ENCODE measurements at regions not wholly inside any gene's neighbourhood (a gene's known extent, or its start where the extent isn't known, plus 50 kb on each side); places are given as distances from the start of the nearest gene placed in this dataset.

DNA sequence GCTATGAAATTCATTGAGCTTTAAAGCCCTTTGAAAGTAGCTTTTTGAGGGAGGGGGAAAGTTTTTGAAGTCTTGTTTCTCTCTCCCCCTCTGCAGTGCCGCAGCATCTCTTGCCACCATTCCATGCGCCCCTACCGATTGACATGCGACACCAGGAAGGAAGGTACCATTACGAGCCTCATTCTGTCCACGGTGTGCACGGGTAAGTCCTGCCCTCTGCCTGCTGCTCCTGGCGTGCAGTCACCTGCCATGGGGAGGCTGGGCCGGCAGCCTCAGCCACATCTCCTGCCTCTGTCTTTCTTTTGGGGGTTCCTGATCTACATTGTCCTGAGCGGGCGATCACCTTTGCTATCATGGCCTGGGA lies 191.6 kb downstream of the GLI2 start:
- Mint-ChIP-seq H3K27me3 (no peaks in the 10 kb centered on the region), H3K4me3 (no peak overlapping the region), H3K36me3 (ENCODE audit: low read depth) (no peaks in the 10 kb centered on the region), H3K9me3 (no peaks in the 10 kb centered on the region), H3K27ac (no peak overlapping the region), H3K4me1 (no peaks in the 10 kb centered on the region)
- intact Hi-C loops (cut with micrococcal nuclease), result no loop called here
- DNase-seq, result no peak

DNA sequence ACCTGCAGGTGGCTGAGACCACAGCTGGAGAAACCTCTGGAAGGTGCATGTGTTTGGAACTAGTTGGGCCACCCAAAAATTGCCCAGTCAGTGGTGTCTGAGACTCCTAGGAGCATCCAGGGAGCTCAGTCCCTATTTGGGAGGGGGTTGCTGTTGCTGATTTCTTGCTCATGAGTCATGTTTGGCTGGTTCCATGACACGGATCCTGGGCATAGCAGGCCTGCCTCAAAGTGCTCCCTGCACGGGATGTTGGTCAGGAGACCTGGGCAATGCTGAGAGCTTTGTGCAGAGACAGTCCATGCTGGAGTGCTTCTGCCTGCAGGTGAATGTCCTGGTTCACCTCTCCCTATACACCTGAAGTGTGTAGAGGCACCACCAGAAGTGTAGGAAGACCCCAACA lies 194.2 kb downstream of the GLI2 start:
- DNase-seq, result no peak
- no peaks in the 10 kb centered on the region for H3K9me3 Mint-ChIP-seq
- intact Hi-C loops (cut with micrococcal nuclease), result no loop called here
- no peaks in the 10 kb centered on the region for H3K4me1 Mint-ChIP-seq
- no peak overlapping the region for H3K4me3 Mint-ChIP-seq
- no peak overlapping the region for H3K27ac Mint-ChIP-seq
- no peaks in the 10 kb centered on the region for H3K36me3 Mint-ChIP-seq (ENCODE audit: low read depth)
- no peaks in the 10 kb centered on the region for H3K27me3 Mint-ChIP-seq

DNA sequence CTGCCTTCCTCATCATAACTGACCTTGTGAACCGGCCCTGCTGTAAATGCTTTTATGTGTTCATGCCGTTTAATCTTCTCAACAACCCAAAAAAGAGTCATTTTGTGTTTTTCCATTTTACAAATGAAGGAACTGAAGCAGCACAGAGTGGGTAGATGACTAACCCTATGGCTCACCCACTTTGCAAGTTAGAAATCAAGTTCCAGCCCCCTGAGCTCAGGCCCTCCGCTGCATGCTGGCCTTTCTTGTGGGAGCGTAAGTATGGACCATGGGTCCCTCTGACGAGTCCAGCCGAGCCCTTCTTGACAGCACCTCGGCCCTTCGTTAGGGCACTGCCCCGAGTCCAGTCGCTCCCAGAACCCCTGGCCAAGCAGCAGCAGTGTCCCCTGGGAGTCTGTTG lies 194.6 kb downstream of the GLI2 start:
- intact Hi-C loops (cut with micrococcal nuclease), result no loop called here
- H3K4me3 Mint-ChIP-seq, result no peak overlapping the region
- no peaks in the 10 kb centered on the region for H3K36me3 Mint-ChIP-seq (ENCODE audit: low read depth)
- H3K27ac Mint-ChIP-seq, result no peak overlapping the region
- H3K4me1 Mint-ChIP-seq, result no peaks in the 10 kb centered on the region
- H3K9me3 Mint-ChIP-seq, result no peaks in the 10 kb centered on the region
- H3K27me3 Mint-ChIP-seq, result no peaks in the 10 kb centered on the region
- no peak for DNase-seq

DNA sequence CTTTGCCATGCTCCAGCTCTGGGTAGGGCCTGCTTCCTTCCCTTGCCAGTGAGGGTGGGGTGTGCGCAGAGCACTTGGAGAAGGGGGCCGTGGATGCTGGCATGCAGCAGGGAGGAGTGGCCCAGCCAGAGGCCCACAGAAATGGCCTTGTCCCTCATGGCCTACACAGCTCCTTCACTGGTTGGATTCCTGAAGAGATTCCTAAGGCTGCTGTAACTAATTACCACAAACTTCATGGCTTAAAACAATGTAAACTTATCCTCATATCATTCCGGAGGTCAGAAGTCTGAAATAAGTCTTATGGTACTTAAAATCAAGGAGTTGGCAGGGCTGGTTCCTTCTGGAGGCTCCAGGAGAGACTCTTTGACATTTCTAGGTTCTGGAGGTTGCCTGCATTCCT lies 195.2 kb downstream of the GLI2 start:
- Mint-ChIP-seq H3K27me3 (no peaks in the 10 kb centered on the region), H3K4me1 (no peaks in the 10 kb centered on the region), H3K27ac (no peak overlapping the region), H3K4me3 (no peak overlapping the region), H3K36me3 (ENCODE audit: low read depth) (no peaks in the 10 kb centered on the region), H3K9me3 (no peaks in the 10 kb centered on the region)
- DNase-seq, result no peak
- intact Hi-C loops (cut with micrococcal nuclease), result no loop called here

DNA sequence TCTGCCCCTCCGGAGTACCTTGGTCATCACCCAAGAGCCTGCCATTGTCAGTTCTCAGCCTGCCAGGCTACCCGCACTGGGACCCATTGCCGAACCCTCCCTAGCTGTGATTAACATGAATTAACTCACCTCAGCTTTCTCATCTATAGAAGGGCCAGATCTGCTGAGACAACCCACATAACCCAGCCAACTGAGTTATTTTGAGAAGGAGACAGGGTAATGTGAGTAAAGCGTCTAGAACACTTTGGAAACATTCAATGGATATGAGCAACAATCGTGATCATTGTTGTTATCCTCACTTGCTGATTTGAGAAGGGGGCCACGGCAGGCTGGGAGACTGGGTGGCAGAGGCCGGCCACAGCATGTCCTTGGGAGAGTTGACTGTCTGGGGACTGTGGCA lies 196.8 kb downstream of the GLI2 start:
- no peak for DNase-seq
- Mint-ChIP-seq H3K27ac (no peak overlapping the region), H3K4me1 (no peaks in the 10 kb centered on the region), H3K27me3 (no peaks in the 10 kb centered on the region), H3K36me3 (ENCODE audit: low read depth) (no peaks in the 10 kb centered on the region), H3K4me3 (no peak overlapping the region), H3K9me3 (no peaks in the 10 kb centered on the region)
- intact Hi-C loops (cut with micrococcal nuclease), result no loop called here

DNA sequence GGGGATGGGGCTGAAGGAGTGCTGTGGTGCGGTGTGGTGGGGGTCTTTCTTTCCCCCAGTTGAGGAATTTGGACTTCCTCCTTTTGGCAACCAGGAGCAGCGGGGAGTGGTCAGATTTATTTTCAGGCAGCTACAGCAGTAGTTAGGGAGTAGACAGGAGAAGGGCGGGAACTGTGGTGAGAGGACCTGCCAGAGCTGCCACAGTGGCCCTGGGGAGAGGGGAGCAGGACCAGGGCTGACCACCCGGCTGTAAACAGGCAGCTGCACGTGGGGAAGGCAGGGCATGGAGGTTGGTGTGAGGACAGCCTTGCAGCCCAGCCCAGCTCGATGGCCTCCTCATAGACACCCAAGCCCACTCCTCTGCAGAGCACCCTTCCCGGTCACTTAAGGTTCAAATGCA lies 197.2 kb downstream of the GLI2 start:
- Mint-ChIP-seq H3K4me3 (no peak overlapping the region), H3K27ac (no peak overlapping the region), H3K9me3 (no peaks in the 10 kb centered on the region), H3K36me3 (ENCODE audit: low read depth) (no peaks in the 10 kb centered on the region), H3K4me1 (no peaks in the 10 kb centered on the region), H3K27me3 (no peaks in the 10 kb centered on the region)
- no peak for DNase-seq
- intact Hi-C loops (cut with micrococcal nuclease), result no loop called here

DNA sequence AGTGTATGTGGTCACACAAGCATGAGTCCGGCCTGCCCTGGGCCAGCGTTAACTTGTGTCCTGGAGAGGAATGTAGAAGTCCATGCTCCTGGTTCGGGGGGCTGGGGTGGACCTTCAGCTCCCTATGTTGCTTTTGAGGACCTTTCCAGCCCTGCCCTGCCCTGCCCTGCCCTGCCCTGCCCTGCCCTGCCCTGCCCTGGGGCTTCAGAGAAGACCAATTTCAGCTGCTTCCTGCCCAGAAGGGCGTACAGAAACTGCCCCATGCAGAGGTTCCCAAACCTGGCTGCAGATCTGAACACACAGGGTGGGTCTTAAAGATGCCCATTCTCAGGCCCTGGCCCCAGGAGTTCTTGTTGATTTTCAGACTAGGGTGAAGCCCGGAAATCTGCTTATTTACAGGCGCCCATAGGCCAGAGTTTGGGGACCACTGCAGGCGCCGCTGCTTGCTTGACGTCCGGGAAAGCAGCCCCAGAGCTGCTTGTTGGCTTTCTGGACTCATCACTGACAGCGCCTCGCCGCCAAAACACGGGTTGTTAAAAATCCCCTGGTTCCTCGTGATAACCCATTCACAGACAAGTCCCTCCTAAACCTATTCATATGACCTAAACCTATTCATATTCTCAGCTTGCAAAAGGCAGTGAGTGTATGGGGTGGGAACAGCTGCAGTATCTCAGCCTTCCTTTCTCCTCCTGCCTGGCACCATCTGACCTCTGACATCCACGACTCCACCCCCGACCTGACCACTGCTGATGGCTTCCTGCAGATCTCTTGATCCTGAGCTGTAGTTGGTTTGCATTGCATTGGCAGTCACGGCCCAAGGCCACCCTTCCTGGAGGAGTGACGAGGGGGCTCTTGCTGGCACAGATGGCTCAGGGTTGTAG lies 198.3 kb downstream of the GLI2 start:
- no peak for DNase-seq
- H3K36me3 Mint-ChIP-seq (ENCODE audit: low read depth), result no peaks in the 10 kb centered on the region
- H3K27me3 Mint-ChIP-seq, result no peaks in the 10 kb centered on the region
- no peak overlapping the region for H3K4me3 Mint-ChIP-seq
- no peak overlapping the region for H3K27ac Mint-ChIP-seq
- H3K4me1 Mint-ChIP-seq, result no peaks in the 10 kb centered on the region
- H3K9me3 Mint-ChIP-seq, result no peaks in the 10 kb centered on the region
- intact Hi-C loops (cut with micrococcal nuclease), result no loop called here

DNA sequence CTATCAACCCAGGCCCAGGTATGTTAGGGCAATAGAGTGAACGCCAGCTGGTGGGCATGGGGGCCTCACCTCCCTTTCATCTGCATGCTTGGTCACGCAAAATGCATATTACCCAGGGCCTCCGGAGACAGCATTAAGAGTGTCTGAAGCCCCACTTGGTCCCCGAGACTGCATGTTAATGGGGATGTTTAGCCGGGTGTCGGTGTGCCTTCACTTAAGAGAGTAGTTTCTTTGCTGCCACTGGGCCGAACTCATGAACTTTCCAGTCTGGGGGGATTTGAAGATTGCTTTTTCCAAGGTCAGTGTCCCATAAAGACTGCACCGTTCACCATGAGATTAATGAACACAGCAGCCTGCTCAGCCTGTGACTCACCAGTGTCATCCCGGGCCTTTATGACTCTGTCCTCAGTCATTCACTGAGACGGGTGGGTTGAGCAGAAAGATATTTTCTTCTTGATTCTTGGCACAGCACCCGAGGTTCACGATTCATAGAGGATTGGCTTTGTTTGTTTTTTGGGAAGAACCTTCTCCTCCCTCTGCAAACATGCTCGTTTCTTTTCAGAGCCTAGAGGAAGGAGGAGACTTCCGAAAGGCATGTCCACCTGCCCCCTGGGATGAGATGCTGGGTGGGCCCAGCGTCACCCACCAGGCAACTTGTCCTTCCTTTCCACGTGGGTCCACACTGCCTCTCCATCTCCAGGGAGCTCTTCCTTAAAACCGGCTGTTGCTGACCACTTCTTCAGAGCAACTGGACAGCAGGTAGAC lies 199.1 kb downstream of the GLI2 start:
- no peaks in the 10 kb centered on the region for H3K27me3 Mint-ChIP-seq
- no peaks in the 10 kb centered on the region for H3K36me3 Mint-ChIP-seq (ENCODE audit: low read depth)
- intact Hi-C loops (cut with micrococcal nuclease), result no loop called here
- no peaks in the 10 kb centered on the region for H3K4me1 Mint-ChIP-seq
- no peak overlapping the region for H3K4me3 Mint-ChIP-seq
- no peaks in the 10 kb centered on the region for H3K9me3 Mint-ChIP-seq
- DNase-seq, result no peak
- H3K27ac Mint-ChIP-seq, result no peak overlapping the region

DNA sequence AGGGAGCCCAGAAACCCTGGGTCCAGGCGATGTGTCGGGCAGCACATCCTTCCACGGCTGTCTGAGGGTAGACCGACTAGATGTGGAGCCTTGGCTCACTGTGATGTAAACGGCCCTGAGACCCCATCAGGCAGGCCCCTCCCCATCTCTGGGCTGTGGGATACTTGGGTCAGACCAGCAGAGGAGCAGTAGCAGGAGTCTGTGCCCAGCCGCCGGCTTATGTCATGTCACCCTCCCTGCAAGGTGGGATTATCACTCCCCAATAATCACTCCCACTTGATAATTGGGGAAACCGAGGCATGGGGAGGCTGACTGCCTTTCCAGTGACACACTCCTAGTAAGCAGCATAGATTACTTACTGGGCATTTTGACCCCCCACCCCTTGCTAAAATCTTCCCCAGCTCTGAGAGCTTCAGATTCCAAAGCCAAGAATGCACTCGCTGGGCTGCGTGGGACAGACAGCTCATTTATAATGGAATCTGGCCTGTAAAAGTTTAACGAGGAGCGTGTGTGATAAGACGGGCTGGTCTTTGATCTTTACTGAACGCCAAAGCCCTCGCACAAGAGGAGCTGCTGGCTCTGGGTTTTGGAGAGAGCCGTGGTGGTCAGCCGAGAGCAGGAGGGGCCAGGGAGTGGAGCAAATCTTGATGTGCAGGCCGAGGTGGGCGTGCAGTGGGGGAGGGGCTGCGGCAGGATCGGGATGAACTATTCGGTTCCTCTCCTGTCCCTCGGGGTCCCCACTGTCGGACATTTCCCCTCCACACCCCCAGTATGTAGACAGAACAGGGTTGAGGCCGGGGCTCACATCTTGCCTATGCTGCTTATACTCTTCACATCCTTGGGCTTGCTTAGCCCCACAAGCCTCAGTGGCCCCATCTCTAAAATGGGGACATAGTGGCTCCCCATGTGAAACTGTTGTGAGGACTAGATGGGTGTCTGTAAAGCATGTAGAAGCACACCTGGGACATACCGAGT lies 200.0 kb downstream of the GLI2 start:
- no peaks in the 10 kb centered on the region for H3K4me1 Mint-ChIP-seq

DNA sequence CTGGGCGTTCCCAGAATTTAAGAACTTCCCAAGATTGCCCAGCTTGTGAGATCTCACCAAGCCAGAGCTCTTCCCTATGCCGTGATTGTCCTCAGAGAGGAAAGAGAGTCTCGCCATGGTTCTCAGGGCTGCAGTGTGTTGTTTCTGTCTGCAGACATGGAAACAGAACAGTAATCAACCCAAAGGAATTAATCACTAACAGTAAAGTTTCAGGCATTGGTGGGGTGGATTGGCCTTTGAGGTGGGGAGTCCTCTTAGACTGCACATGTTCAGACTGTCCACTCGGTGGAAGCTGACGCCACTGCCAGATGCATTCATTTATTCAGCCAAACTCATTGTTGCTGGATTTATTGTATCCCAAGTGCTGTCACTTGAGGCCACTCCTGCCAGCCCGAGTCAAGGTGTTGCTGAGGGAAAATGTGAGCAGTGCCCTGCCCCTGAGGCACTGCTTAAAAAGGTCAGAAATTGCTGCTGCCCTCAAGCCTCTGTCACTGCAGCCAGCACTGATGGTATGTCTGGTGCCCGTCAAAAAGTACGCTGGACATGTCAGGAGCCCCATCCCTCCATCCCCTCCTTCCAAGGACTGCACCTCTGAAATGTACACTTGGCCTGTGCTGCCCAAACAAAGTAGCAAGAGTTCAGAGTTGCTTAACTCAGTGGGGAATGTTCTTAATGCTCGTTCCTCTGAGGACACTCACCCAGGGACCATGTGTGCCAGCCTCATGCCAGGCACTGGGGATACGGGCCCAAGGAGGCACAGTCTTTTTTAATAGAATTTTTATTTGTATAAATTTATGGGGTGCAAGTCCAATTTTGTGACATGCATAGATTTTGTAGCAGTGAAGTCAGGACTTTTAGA lies 201.0 kb downstream of the GLI2 start:
- Mint-ChIP-seq H3K27ac (no peak overlapping the region), H3K36me3 (ENCODE audit: low read depth) (no peaks in the 10 kb centered on the region), H3K4me1 (no peaks in the 10 kb centered on the region), H3K9me3 (no peaks in the 10 kb centered on the region), H3K27me3 (no peaks in the 10 kb centered on the region), H3K4me3 (no peak overlapping the region)
- no peak for DNase-seq
- intact Hi-C loops (cut with micrococcal nuclease), result no loop called here

More for the DNA sequence above, 200.0 kb downstream of the GLI2 start:
- no peaks in the 10 kb centered on the region for H3K27me3 Mint-ChIP-seq
- no peak overlapping the region for H3K4me3 Mint-ChIP-seq
- no peaks in the 10 kb centered on the region for H3K36me3 Mint-ChIP-seq (ENCODE audit: low read depth)
- no peaks in the 10 kb centered on the region for H3K9me3 Mint-ChIP-seq
- no peak overlapping the region for H3K27ac Mint-ChIP-seq
- DNase-seq, result no peak
- intact Hi-C loops (cut with micrococcal nuclease), result no loop called here

DNA sequence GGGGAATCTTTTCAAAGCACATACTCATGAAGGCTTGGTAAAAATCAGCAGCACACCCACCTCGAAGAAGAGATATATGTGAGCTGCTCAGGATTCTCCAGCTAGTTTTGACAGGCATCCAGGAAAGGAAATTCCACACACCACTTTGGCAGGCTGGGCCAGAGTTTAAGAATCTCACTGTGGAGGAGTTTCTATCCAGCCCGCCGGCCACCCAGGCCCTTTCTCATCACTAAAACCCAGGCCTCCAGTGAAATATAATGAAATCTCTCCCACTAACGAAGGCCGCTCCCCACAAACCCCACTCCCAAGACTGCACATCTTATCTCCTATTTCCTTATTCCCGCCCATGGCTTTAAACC lies 202.0 kb downstream of the GLI2 start:
- intact Hi-C loops (cut with micrococcal nuclease), result no loop called here
- DNase-seq, result no peak
- Mint-ChIP-seq H3K27ac (no peak overlapping the region), H3K36me3 (ENCODE audit: low read depth) (no peaks in the 10 kb centered on the region), H3K4me3 (no peak overlapping the region), H3K4me1 (no peaks in the 10 kb centered on the region), H3K27me3 (no peaks in the 10 kb centered on the region), H3K9me3 (no peaks in the 10 kb centered on the region)

DNA sequence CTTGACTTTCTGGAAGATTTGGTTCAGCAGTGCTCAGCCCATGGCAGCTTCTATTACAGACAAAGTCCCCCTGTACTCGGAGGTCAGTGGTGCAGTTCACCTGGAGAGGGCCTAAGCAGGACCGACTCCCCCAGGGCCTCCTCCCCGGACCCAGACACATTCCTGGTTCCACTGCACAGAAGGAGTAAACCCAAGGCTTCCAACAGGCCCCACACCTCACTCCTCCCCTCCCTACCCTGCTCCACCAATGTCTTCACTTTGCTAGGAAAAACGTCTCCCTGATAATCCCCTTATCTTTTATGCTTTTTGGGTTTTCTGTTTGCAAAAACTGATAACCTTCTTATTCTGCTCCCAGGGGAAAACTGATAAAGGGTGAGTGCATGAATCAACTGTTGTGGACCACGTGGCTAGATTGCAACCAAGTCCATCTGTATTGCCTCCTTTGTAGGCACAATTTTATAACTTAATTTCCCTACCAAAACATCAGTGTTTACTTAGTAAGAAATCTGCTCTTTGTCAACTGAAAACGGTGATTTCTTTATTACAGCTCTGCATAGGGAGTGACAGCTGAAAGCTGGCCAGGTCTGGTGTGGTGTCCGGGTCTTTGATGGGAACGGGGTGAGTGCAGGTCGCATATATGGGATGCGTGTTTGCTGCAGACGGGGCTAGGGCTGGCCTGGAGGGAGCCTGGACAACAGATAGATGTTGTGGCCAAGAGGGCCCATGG lies 202.5 kb downstream of the GLI2 start:
- Mint-ChIP-seq H3K27me3 (no peaks in the 10 kb centered on the region), H3K9me3 (no peaks in the 10 kb centered on the region), H3K4me3 (no peak overlapping the region), H3K27ac (no peak overlapping the region), H3K36me3 (ENCODE audit: low read depth) (no peaks in the 10 kb centered on the region), H3K4me1 (no peaks in the 10 kb centered on the region)
- intact Hi-C loops (cut with micrococcal nuclease), result no loop called here
- DNase-seq, result no peak

Data from activated CD4-positive, alpha-beta T cell treated with anti-CD3 and anti-CD28 coated beads, Interleukin-2, amount 10 ng/mL, durations not matched to agents 24 days and 14 days (primary cell).